Islet of Langerhans (tissue), 1 donor: ENCODE measurements at regions not wholly inside any gene's neighbourhood (a gene's known extent, or its start where the extent isn't known, plus 50 kb on each side); places are given as distances from the start of the nearest gene placed in this dataset.

ENCODE experiments used
- FAIRE-seq: peaks from one replicate; lab custom pipeline; 2011; peaks lifted over from hg19 to GRCh38; lab: Jason Lieb, UNC

GRCh38 chr10:4687397-4687796 is 138.6 kb upstream of the AKR1E2 start:
- no peak for FAIRE-seq

- no peak for FAIRE-seq
These were observed 139.4 kb upstream of the AKR1E2 start for GRCh38 chr10:4686644-4686996.

- FAIRE-seq, result no peak
These were observed 139.9 kb upstream of the AKR1E2 start for GRCh38 chr10:4685904-4686643.

GRCh38 chr10:4685491-4685890 is 140.5 kb upstream of the AKR1E2 start:
- no peak for FAIRE-seq

DNA sequence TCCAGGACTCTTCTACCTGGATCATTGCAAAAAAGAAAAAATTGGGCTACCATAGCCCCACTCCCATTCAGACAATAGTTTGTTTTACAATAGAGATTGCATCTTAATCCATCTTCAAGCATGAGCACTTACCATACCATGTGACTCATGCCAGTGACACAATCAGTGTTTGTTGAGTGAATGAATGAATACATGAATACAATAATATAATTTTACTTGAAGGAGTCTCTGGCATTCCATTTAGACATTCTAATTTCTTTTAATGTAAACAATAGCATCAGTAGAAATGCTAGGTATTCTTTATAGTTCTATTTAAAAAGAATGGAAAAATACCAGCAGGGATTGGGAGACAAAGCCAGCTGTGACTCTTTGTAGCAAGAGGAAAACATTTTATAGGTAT is 141.6 kb upstream of the AKR1E2 start:
- FAIRE-seq, result no peak

- FAIRE-seq, result no peak
These were observed 142.2 kb upstream of the AKR1E2 start for GRCh38 chr10:4683838-4684237.

DNA sequence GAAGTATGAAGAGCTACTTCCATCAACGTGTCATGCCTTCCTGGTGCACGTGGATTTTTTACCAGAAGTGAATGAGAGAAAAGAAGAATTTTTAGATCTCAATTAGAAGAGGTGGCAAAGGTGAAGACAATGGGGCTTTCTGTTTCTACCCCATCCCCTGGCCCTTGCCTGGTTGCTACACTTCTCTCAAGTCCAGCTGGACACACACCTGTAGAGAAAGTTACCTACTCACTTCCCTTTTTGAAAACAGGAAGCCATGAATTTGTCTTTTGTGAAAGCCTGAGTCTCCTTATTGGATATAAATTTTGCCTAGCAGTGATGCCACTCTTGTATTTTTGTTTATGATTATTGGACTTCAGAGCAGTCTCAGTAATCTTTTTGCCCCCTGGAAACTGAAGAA is 142.9 kb upstream of the AKR1E2 start:
- FAIRE-seq, result no peak

- FAIRE-seq, result no peak
These were observed 146.9 kb upstream of the AKR1E2 start for GRCh38 chr10:4678951-4679671.

DNA sequence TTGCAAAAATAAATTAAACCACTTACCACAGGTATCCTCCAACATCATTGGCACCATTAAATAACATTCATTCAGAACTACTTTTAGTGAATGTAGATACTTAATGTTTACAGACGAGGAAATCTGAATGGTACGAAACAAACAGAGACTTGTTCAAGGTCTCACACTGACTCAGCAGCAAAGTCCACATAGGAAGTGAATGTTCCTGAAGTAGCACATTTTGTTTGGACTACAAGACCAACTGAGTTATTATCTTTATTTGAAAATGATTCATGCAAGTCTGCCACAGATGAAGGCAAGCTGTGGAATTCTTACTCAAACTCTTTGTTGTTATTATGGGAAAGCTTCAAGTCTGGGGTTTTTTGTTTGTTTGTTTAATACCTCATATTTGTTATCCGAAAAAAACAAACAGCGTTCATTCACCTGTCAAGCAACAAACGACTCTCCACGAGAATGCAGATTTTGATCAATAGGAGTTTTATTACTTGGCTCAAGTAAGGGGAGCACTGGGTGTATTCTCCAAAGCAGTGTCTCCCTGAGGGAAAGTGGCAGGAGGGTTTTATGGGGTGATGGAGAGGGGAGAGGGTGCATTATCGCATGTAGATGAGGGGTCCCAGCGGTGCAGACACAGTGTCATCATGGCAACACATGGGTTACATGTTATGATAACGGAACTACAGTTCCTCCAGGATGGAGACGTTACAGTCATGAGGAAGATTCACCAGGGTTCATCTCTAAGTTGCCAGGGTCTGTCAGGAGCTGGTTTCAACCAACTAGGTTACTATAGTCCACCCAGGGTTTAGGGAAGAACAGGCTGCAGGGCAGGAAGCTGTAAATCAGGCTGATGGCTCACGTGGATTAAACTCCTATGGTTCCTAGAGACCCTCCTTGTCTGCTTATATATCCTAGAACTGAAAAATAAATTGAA is 147.7 kb upstream of the AKR1E2 start:
- FAIRE-seq, result no peak

GRCh38 chr10:4677296-4678021 is 148.5 kb upstream of the AKR1E2 start:
- no peak for FAIRE-seq

GRCh38 chr10:4676566-4676965 is 149.4 kb upstream of the AKR1E2 start:
- no peak for FAIRE-seq

DNA sequence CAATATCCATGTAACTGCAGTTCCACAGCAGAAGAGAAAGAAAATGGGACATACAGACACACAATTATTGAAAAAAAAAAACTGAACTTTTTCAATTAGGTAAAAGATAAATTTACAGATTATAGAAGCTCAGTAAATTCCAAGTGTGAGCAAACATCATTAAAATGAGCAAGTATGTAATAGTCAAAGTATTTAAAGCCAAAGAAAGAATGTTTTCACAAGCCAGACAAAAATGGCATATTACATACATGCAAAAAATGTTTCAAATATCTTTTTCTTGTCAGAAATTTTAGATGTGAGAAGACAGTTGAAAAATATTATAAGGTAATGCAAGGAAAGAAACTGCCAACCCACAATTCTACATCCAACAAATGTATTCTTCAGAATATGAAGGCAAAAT is 150.2 kb upstream of the AKR1E2 start:
- no peak for FAIRE-seq

- no peak for FAIRE-seq
These were observed 152.5 kb upstream of the AKR1E2 start for GRCh38 chr10:4673279-4674040.

- FAIRE-seq, result no peak
These were observed 153.8 kb upstream of the AKR1E2 start for GRCh38 chr10:4672201-4672600.

- no peak for FAIRE-seq
These were observed 154.4 kb upstream of the AKR1E2 start for GRCh38 chr10:4671451-4672145.

DNA sequence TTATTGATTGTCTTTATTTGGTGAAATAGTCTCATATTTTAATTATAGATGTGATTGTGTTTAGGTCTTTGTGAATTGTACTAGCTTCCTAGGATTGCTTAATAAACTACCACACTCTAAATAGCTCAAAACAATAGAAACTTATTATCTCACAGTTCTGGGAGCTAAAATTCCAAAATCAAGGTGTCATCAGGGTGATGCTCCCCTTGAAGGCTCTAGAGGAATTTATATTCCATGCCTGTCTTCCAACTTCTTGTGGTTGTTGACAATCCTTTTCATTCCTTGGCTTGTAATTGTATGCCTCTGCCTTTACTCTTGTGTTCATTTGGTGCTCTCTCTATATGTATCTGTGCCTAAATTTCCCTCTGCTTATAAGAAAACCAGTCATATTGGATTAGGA is 155.3 kb upstream of the AKR1E2 start:
- no peak for FAIRE-seq

- no peak for FAIRE-seq
These were observed 156.4 kb upstream of the AKR1E2 start for GRCh38 chr10:4669585-4669984.

DNA sequence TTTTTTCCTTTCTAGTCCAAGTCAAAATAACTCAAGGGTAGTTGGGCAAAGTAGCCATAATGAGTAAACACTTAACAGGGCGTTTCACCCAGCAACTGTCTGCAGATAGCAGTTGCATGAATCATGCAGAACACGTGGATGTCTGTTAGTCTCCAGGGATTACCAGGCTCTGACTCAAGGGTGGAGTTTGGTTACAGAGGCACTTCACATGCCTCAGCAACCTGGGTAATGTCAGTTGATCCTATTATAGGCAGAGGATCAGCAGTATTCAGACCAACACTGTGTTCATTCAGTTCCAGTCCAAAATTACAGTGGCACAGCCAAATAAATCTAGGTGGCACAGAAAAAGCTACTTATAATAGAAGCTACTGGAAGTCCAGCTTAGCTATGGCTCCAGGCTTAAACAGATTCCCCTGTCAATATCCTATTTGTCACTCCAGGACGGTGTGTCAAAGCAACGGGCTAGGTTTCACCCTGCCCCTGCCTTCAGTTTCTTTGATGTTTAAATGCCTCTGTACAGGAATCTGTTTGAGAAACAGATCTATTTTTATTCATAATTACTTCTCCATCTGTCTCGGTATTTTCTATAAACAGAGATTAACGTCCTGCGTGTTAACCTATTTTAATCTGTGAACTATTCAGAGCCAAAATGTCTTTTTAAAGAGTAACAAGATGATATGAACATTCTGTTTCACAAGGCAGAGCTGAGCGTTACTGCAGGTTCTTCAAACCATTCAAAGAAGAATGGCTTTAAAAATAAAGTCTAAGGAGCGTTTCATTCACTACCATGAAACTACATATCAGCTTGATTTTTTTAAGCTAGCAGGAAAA is 162.6 kb upstream of the AKR1E2 start:
- peak; percentile 99 for FAIRE-seq

DNA sequence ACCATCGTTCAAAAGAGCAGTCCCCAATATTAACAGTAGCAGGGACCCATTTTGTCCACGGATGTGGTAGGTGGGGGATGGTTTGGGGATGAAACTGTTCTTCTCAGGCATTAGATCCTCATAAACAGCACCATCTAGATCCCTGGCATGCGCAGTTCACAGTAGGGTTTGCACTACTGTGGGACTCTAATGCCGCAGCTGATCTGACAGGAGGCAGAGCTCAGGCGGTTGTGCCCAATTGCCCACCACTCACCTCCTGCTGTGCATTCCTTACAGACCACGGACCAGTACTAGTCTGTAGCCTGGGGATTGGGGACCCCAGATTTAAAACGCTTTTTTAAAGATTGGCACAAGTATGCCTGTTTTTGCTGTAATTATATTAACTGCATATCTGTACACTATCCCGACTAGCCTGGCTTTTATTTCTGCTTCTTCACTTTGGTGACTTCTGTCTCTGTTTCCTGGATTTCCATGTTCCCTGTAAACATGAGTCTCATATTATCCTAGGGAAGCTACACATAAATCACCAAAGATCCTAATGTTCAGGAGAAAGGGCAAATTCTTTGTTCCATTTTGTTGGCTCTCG is 163.3 kb upstream of the AKR1E2 start:
- FAIRE-seq, result no peak
